Trophoblast cell (in vitro differentiated cells and primary cell): ENCODE measurements at regions not wholly inside any gene's neighbourhood (a gene's known extent, or its start where the extent isn't known, plus 50 kb on each side); places are given as distances from the start of the nearest gene placed in this dataset.
A peak's percentile ranks its signal among the peaks of the same experiment; 100 is the strongest.

Source experiments
- DNase-seq, 2 donors: peaks; one replicate each; pipeline ENCODE4 v3.0.0-alpha.2; 2016
- H2AFZ ChIP-seq: 2 replicates; pipeline ENCODE4 v1.6.1; 2013; ENCODE audit warnings: low read length, moderate library complexity, mild to moderate bottlenecking; ENCODE audit not compliant: insufficient read depth, poor library complexity
- H2AK5ac ChIP-seq: 2 replicates; pipeline ENCODE4 v1.6.1; 2013; ENCODE audit warnings: mild to moderate bottlenecking, low read length
- H2BK120ac ChIP-seq: 2 replicates; pipeline ENCODE4 v1.6.1; 2013; ENCODE audit warnings: low read length, mild to moderate bottlenecking, moderate library complexity; ENCODE audit not compliant: insufficient read depth, poor library complexity
- H2BK12ac ChIP-seq: 2 replicates; pipeline ENCODE4 v1.6.1; 2013; ENCODE audit warnings: mild to moderate bottlenecking, low read length, moderate library complexity
- H2BK5ac ChIP-seq: 2 replicates; pipeline ENCODE4 v1.6.1; 2013; ENCODE audit warnings: low read length, low read depth, moderate library complexity, mild to moderate bottlenecking; ENCODE audit not compliant: poor library complexity
- H3K14ac ChIP-seq: 2 replicates; pipeline ENCODE4 v1.6.1; 2013; ENCODE audit warnings: mild to moderate bottlenecking, low read length
- H3K18ac ChIP-seq: 2 replicates; pipeline ENCODE4 v1.6.1; 2013; ENCODE audit warnings: mild to moderate bottlenecking, low read length
- H3K23ac ChIP-seq: 2 replicates; pipeline ENCODE4 v1.6.1; 2013; ENCODE audit warnings: low read length
- H3K27ac ChIP-seq: 2 replicates; pipeline ENCODE4 v1.5.1; 2013; ENCODE audit warnings: low read depth, mild to moderate bottlenecking, inconsistent platforms, low read length, moderate library complexity
- H3K27me3 ChIP-seq: 2 replicates; pipeline ENCODE4 v1.6.1; 2013; ENCODE audit warnings: inconsistent platforms, mild to moderate bottlenecking, low read length, moderate library complexity; ENCODE audit not compliant: insufficient read depth
- H3K36me3 ChIP-seq, 2 experiments: 1 replicate in 1 of 2; 2 replicates in 1 of 2; pipeline ENCODE4 v1.6.1; 2013; ENCODE audit warnings: low read length in 2 of 2, mild to moderate bottlenecking in 2 of 2, moderate library complexity in 1 of 2; ENCODE audit not compliant: insufficient read depth in 2 of 2, control insufficient read depth in 1 of 2
- H3K4ac ChIP-seq: 2 replicates; pipeline ENCODE4 v1.6.1; 2013; ENCODE audit warnings: low read depth, mild to moderate bottlenecking, low read length, moderate library complexity
- H3K4me1 ChIP-seq, 2 experiments: 1 replicate in 1 of 2; 2 replicates in 1 of 2; pipeline ENCODE4 v1.6.1; 2013; ENCODE audit warnings: low read length in 2 of 2, mild to moderate bottlenecking in 2 of 2, moderate library complexity in 1 of 2; ENCODE audit not compliant: insufficient read depth in 2 of 2, control insufficient read depth in 1 of 2
- H3K4me2 ChIP-seq: 2 replicates; pipeline ENCODE4 v1.6.1; 2013; ENCODE audit warnings: inconsistent platforms, mild to moderate bottlenecking, low read length, moderate library complexity
- H3K4me3 ChIP-seq: 2 replicates; pipeline ENCODE4 v1.5.1; 2013; ENCODE audit warnings: mild to moderate bottlenecking, low read depth, low read length, inconsistent platforms
- H3K79me1 ChIP-seq: one replicate; pipeline ENCODE4 v1.6.1; 2013; ENCODE audit warnings: low read length
- H3K79me2 ChIP-seq: 2 replicates; pipeline ENCODE4 v1.6.1; 2013; ENCODE audit warnings: low read length, mild to moderate bottlenecking; ENCODE audit not compliant: control insufficient read depth, insufficient read depth, poor library complexity
- H3K9ac ChIP-seq: 2 replicates; pipeline ENCODE4 v1.6.1; 2013; ENCODE audit warnings: mild to moderate bottlenecking, low read length
- H3K9me3 ChIP-seq: 2 replicates; pipeline ENCODE4 v1.6.1; 2013; ENCODE audit warnings: low read depth, mild to moderate bottlenecking, control low read depth, inconsistent platforms, low read length; ENCODE audit not compliant: insufficient read depth
- H4K12ac ChIP-seq: 2 replicates; pipeline ENCODE4 v1.6.1; 2013; ENCODE audit warnings: low read depth, mild to moderate bottlenecking, low read length, moderate library complexity
- H4K8ac ChIP-seq: 2 replicates; pipeline ENCODE4 v1.6.1; 2013; ENCODE audit warnings: low read depth, mild to moderate bottlenecking, low read length, moderate library complexity
- H4K91ac ChIP-seq: one replicate; pipeline ENCODE4 v1.6.1; 2013; ENCODE audit warnings: low read depth, mild to moderate bottlenecking, low read length, moderate library complexity
- WGBS: extraction: QIAGEN DNeasy Blood & Tissue Kit; methylation state at CpG from one replicate; pipeline ENCODE4 v1.1.7; 2013; ENCODE audit warnings: missing lambda C conversion rate; ENCODE audit not compliant: insufficient read length, insufficient coverage; ENCODE audit errors: extremely low coverage; 5-methylcytosine and 5-hydroxymethylcytosine counted together

DNA sequence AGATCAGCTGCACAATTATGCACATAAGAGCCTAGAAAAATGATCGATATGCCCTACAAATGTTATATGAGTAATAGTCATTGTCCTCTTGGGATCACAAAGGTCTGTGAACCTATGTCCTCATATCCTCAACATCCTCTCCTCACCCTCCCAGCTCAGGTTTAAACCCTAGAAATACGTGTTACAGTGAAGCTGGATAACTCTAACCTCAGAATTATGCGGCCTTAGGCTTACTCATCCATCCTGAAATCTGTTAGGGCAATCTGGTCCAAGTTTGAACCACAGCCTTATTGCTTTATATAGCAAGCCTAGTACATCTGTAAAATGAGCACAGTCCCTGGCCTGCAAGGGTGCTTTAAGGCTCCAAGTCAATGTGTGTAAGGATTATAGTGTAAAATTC lies 84.2 kb upstream of the FRMD4A start:
- Histone ChIP-seq H3K27ac (peak overlapping the region; percentile 97), H3K4me3 (no peak overlapping the region), H2BK5ac (peak overlapping the region; percentile 98), H3K14ac (peak overlapping the region; percentile 89), H3K18ac (no peak overlapping the region), H3K79me1 (peaks cover 34% of the 10 kb centered on the region), H2AK5ac (no peak overlapping the region), H4K91ac (peak overlapping the region; percentile 100), H3K9ac (no peak overlapping the region), H3K9me3 (no peaks in the 10 kb centered on the region), H2AFZ (no peak overlapping the region), H2BK120ac (peak overlapping the region; percentile 97), H3K4ac (peak overlapping the region; percentile 1), H3K23ac (no peak overlapping the region), H2BK12ac (peak overlapping the region; percentile 61), H3K36me3 (no peaks in the 10 kb centered on the region), H3K79me2 (no peaks in the 10 kb centered on the region), H3K4me2 (no peak overlapping the region), H4K8ac (peak overlapping the region; percentile 64), H3K27me3 (no peaks in the 10 kb centered on the region), H4K12ac (no peak overlapping the region), H3K4me1 (peaks cover 13 to 21% of the 10 kb centered on the region in 2 experiments)
- no CpG with 5 or more reads among the region's 3 CpGs for WGBS
- DNase-seq: no peak

GRCh38 chr10:14413523-14413922 lies 82.8 kb upstream of the FRMD4A start:
- H3K9me3 ChIP-seq: no peaks in the 10 kb centered on the region
- WGBS: no CpG with 5 or more reads among the region's 5 CpGs
- no peaks in the 10 kb centered on the region for H3K36me3 ChIP-seq
- H2BK120ac ChIP-seq: peak overlapping the region; percentile 65
- H3K4me3 ChIP-seq: no peak overlapping the region
- peaks cover 42% of the 10 kb centered on the region for H3K79me1 ChIP-seq
- H4K12ac ChIP-seq: no peak overlapping the region
- H3K79me2 ChIP-seq: peaks cover 2% of the 10 kb centered on the region
- H3K27me3 ChIP-seq: no peaks in the 10 kb centered on the region
- no peak overlapping the region for H3K4me2 ChIP-seq
- H3K4me1 ChIP-seq: peaks cover 16 to 22% of the 10 kb centered on the region in 2 experiments
- peak overlapping the region; percentile 87 for H3K27ac ChIP-seq
- H3K23ac ChIP-seq: no peak overlapping the region
- H3K9ac ChIP-seq: no peak overlapping the region
- no peak overlapping the region for H2AFZ ChIP-seq
- H3K14ac ChIP-seq: no peak overlapping the region
- peak overlapping the region; percentile 72 for H4K91ac ChIP-seq
- no peak overlapping the region for H2AK5ac ChIP-seq
- no peak overlapping the region for H3K4ac ChIP-seq
- H2BK5ac ChIP-seq: peak overlapping the region; percentile 36
- H4K8ac ChIP-seq: no peak overlapping the region
- H3K18ac ChIP-seq: no peak overlapping the region
- DNase-seq: no peak
- H2BK12ac ChIP-seq: no peak overlapping the region

DNA sequence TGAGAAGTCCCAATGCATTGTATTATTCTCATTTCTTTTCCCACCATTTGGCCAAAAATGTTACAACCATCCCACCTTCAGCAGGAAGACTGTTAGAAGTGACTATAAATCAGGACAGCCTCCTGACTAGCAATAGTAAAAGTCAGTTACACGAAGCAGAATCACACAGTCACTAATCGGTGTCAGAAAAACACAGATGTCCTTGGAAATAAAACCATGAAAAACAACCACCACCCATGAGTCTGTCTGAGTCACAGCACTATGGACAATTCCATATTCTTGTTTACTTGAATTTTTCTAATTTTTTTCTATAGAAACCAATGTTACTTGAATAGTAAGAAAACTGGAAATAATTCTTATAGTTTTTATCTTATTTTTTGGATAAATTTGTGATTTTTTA lies 81.9 kb upstream of the FRMD4A start:
- no peaks in the 10 kb centered on the region for H3K36me3 ChIP-seq
- no peak overlapping the region for H3K9ac ChIP-seq
- no peak overlapping the region for H3K4me2 ChIP-seq
- H2BK12ac ChIP-seq: no peak overlapping the region
- H2AFZ ChIP-seq: no peak overlapping the region
- H3K23ac ChIP-seq: no peak overlapping the region
- H3K4me1 ChIP-seq: peaks cover 21 to 29% of the 10 kb centered on the region in 2 experiments
- no peak overlapping the region for H4K91ac ChIP-seq
- no peaks in the 10 kb centered on the region for H3K27me3 ChIP-seq
- H3K18ac ChIP-seq: no peak overlapping the region
- no peaks in the 10 kb centered on the region for H3K9me3 ChIP-seq
- no CpG with 5 or more reads among the region's 2 CpGs for WGBS
- no peak overlapping the region for H2BK5ac ChIP-seq
- H3K4ac ChIP-seq: no peak overlapping the region
- DNase-seq: no peak
- H4K12ac ChIP-seq: no peak overlapping the region
- no peak overlapping the region for H4K8ac ChIP-seq
- peaks cover 4% of the 10 kb centered on the region for H3K79me2 ChIP-seq
- peaks cover 49% of the 10 kb centered on the region for H3K79me1 ChIP-seq
- H3K14ac ChIP-seq: no peak overlapping the region
- no peak overlapping the region for H3K27ac ChIP-seq
- peak overlapping the region; percentile 81 for H2BK120ac ChIP-seq
- H2AK5ac ChIP-seq: no peak overlapping the region
- H3K4me3 ChIP-seq: no peak overlapping the region

- Histone ChIP-seq H2BK120ac (peak overlapping the region; percentile 99), H3K9me3 (no peaks in the 10 kb centered on the region), H3K9ac (no peak overlapping the region), H3K79me1 (peaks cover 50% of the 10 kb centered on the region), H3K4me2 (no peak overlapping the region), H2BK12ac (peak overlapping the region; percentile 59), H3K14ac (no peak overlapping the region), H3K27me3 (no peaks in the 10 kb centered on the region), H4K91ac (peak overlapping the region; percentile 64), H3K4me1 (peaks cover 9 to 23% of the 10 kb centered on the region in 2 experiments), H3K36me3 (no peaks in the 10 kb centered on the region), H3K4ac (no peak overlapping the region), H3K27ac (no peak overlapping the region), H4K8ac (no peak overlapping the region), H3K79me2 (peaks cover 7% of the 10 kb centered on the region), H3K4me3 (no peak overlapping the region), H3K18ac (no peak overlapping the region), H4K12ac (no peak overlapping the region), H3K23ac (no peak overlapping the region), H2BK5ac (peak overlapping the region; percentile 16), H2AK5ac (peak overlapping the region; percentile 35), H2AFZ (no peak overlapping the region)
- no CpG with 5 or more reads among the region's 3 CpGs for WGBS
- DNase-seq: no peak
Observed at GRCh38 chr10:14409856-14410458, 79.2 kb upstream of the FRMD4A start.
